Right lung (tissue), 2 donors: ENCODE measurements at regions not wholly inside any gene's neighbourhood (a gene's known extent, or its start where the extent isn't known, plus 50 kb on each side); places are given as distances from the start of the nearest gene placed in this dataset.
"Not testable (repeated sequence)": the region's sequence is repeated elsewhere in the genome, so short reads cannot be mapped to it uniquely, and the experiment has no call there.

ENCODE experiments used
- DNase-seq, 2 donors: peaks; one replicate each; pipeline ENCODE4 v3.0.0-alpha.2; 2013

GRCh38 chr4:133593764-133594163, 444.7 kb downstream of the PCDH10 start:
- DNase-seq: no peak

DNA sequence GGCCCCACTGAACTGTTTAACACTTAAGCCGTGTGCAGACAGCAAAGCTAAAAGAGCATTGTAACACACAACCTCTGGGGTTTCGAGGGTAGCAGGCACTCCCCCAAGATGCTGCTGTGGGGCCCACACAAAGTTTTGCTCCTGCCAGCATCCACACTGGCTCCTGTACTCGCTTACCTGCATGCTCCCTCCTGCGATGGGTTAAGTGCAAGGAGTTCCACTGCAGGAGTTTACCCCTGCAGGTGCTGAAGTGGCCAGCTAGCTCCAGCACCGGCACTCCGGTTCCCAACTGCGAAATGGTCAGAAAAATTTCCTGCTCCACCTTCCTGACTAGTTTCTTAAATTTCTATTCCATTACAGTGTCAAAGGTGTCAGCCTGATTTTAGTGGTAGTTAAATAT, 443.5 kb downstream of the PCDH10 start:
- DNase-seq: no peak

GRCh38 chr4:133592106-133592505, 443.0 kb downstream of the PCDH10 start:
- no peak for DNase-seq

- DNase-seq: no peak
Observed at GRCh38 chr4:133588306-133588705, 439.2 kb downstream of the PCDH10 start.

DNA sequence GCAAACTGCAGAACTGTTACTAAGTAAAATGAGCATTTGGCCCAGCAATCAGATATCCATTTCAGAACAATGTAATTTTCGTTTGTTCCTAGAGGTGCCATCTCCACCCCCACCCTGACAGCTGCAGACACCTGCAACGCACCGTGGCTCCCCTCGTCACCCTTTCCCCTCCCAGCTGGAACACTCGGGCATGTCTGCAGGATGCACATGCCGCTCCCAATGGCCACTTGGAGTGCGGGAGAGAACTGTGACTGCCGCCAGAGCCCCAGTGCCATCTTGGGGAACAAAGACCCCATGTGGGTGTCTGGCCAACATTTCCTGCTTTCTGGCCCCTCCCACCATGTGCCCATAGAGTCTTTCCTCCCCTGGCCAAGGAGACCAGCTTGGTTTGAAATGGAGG, 436.2 kb downstream of the PCDH10 start:
- no peak for DNase-seq

DNA sequence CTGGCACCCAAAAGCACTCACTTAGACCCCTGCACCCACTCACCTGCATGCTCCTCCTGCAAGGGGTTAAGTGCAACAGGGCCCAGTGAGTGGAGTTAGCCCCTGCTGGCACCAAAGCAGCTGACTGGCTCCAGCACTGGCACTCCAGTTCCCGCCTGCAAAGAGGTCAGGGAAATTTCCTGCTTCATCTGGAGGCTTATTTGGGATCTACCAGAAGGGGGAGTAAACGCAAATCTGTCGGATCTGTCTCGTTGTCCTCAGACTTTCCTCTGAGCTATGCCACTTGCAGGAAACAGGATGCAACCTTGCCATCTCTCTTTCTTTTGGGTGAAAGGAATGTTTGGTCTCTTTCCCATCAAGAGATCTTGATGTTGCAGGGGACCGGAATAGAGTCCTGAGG, 435.6 kb downstream of the PCDH10 start:
- DNase-seq: no peak

- peak; percentile 28 to 40 for DNase-seq
Observed at GRCh38 chr4:133581996-133582619, 433.0 kb downstream of the PCDH10 start.

DNA sequence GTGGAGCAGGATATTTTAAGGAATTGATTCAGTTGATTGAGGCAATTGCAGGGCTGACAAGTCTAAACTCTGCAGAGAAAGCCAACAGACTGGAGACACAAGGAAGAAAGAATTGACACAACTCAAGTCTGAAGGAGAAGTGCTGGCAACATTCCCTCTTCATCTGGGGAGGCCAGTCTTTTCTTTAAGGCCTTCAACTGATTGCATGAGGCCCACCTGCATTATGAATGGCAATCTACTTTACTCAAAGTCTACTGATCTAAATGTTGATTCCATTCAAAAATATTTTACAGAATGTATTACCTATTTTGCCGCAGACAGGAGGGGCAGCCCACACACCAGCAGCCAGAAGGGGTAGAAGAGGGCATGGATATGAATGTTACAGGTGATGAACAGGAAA, 425.2 kb downstream of the PCDH10 start:
- DNase-seq: no peak

DNA sequence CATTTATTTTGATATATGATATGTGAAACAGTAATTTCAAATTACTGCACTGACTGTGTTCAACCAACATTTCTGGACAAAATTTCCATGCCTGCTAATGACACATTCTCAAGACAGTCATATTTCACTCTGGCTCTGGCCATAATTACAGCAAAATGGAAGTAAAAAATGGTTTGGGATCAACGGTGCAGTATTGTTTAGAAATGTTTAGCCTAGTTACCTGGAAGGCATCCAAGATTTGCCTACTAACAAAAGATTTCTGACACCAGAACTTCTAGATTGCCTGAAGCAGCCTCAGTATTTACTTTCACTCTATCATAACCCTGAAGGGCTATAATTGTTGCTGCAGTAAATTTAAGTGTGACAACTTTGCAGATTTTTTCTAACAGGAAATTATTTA, 416.3 kb downstream of the PCDH10 start:
- DNase-seq: peak; percentile 33 to 44

DNA sequence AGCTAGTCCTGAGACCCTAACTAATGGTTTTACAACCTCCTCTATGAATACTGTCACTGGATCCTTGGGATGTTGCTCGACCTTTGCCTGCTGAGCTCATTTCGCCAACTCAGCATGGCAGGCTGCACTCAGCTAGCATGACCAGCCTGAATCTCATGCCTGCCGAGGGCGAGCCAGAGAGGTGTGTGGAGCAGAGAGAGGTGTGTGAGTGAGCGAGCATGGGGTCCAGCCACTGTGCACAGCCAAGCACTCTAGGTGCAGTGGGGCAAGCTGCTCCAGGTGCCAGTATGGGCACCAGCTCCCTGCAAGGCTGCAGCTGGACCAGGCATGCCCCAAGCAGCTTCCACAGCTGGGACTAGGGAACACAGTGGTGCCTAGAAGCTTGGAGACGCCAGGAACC, 410.9 kb downstream of the PCDH10 start:
- no peak for DNase-seq

- DNase-seq: no peak
Observed at GRCh38 chr4:133555671-133556070, 406.6 kb downstream of the PCDH10 start.

DNA sequence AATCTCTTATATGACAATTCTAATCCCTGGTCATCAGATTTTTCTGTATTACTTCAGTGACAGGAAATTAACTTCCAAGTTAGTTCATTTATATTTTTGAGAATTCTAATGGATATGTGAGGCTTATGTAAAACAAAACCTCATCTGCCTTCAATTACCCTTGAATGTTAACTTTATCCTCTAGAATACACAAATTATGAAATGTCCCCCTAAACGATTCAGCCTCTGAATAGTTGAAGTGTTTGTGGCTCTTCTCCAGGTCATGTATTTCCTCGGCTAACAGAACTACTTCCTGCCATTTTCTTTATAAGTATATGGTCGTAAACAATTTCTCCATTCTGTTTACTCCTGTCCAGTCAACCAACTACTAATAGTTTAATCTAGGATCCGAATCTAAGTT, 401.3 kb downstream of the PCDH10 start:
- no peak for DNase-seq

DNA sequence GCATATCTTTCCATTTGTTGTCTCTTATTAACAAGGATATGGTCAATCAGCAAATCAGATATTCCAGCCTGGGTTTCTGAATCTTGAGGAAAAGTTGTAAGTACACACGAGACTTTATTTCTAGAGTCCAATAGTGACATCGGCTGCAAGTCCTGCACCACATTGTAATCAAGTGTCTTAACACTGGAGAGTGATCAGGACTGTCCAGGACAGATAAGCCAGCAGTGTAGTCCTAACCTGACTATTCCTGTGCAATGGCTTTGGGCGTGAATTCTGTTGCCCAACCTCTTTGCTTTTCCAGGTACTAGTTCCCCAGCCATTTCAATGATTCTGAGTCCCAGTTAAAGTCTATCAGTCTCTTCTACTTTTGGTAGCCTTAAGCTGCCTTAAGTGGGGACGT, 395.0 kb downstream of the PCDH10 start:
- DNase-seq: no peak

GRCh38 chr4:133537780-133538281, 388.7 kb downstream of the PCDH10 start:
- no peak for DNase-seq

DNA sequence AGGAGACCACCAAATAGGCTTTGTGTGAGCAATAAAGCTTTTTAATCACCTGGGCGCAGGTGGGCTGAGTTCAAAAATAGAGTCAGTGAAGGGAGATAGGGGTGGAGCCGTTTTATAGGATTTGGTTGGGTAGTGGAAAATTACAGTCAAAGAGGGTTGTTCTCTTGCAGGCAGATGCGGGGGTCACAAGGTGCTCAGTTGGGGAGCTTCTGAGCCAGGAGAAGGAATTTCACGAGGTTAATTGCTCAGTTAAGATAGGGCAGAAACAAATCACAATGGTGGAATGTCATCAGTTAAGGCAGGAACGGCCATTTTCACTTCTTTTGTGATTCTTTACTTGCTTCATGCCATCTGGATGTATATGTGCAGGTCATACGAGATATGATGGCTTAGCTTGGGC, 385.1 kb downstream of the PCDH10 start:
- DNase-seq: not testable (repeated sequence)

DNA sequence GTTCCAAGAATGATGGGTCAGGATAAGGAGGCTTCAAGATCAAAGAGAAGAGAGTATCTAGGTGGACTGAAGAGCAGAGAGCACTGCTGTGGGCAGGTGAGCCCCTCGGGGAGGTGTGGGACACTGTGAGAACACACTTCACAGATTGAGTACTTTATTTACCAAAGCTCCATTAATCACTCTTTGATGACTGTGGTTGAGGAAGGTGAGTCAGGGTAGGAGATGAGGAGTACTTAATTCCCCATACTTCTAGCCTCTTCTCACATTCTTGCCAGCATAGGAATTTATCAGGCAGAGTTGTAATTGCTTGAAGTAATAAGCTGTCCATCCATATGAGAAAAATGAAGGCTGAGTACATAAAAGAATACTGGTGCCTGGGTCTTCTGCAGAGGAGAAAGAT, 375.3 kb downstream of the PCDH10 start:
- DNase-seq: no peak

GRCh38 chr4:133513901-133514300, 364.8 kb downstream of the PCDH10 start:
- no peak for DNase-seq

DNA sequence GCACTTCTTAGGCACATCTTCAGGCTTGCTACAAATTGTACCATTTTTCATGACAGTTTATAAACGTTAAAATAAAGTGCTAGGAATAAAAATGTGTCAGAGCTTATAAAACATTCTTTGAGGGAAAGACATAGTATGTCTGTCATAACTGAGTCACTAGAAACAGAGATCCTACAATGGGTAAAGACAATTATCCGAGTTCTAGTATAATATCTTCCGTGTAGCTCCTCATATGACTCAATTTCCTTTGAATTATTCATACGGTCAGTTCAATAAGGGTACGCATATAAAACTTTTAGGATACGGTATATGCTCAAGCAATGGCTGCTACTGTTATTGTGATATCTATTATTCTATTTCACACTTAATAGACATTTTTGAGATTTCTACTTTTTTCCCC, 349.1 kb downstream of the PCDH10 start:
- no peak for DNase-seq

- no peak for DNase-seq
Observed at GRCh38 chr4:133493776-133494175, 344.7 kb downstream of the PCDH10 start.

DNA sequence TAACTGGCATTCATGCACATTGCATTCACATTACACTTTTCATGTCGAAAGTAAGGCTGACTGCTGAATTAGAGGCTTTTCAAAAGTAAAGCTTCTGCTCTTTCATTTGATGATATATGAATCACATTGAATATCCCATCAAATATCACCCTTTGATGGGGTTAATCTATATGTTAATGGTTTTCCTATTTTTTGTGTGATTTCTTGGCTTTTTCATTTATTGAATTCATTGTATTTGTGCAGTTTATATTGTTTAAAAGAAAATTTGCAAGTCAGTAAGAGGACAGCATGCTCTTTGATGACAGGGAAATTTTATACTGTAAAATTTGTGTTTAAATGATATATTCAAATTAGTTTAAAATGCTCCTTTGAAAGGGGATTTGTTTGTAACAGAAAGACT, 344.1 kb downstream of the PCDH10 start:
- no peak for DNase-seq

DNA sequence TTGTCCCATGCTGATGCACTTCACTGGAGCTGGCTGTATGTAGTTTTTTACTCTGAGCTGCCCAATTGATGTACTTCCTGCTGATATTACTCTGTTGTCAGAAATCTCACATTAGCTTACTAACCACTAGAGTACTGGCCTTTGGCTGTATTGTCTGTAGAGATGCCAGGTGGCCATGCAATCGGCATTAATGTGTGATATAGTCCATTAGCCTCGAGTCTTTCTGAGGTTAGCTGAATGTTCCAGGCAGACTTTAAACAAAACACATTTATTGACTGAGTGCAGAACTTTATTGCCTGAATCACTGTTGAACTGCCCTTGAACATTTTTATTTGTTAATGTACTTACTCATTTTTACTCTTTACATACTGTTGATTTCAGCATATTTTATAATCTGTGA, 335.2 kb downstream of the PCDH10 start:
- no peak for DNase-seq

DNA sequence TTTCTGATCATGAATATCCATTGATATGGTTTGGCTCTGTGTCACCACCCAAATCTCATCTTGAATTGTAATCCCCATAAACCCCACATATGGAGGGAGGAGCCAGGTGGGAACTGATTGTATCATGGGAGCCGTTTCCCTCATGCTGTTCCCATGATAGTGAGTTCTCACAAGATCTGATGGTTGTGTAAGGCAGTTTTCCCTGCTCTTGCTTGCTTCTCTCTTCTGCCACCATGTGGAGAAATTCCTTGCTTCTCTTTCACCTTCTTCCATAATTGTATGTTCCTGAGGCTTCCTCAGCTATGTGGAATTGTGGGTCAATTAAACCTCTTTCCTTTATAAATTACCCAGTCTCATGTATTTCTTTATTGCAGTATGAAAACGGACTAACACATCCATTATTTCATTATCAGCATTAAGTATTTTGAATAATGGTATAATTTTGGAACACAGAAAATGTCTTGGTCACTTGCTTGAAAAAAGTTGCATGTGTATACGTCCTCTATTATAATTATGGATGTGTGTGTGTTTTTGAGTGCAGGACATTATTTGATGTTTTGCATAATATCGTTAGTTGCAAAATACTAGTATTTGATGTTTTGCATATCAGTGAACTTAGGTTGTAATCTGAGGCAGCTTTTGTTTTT, 334.6 kb downstream of the PCDH10 start:
- DNase-seq: peak in 1 of 2 donors; percentile 2

DNA sequence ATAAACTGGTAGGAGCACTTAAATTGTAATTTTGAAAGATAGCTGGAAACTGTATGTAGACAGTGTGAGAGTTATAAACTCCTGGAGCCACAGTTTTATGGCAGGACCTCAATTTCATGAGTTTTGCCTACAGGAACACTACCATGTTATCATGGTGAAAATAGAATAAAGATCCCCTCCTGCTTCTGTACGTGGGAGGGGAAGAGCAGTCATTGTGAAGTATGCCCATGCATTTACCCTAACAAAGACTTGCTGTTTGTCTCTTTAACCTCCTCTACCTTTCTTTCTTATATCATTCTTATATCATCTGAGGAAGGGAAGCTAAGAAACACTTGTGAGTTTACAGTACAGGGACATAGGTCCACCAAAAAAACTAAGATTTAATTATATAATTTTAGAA, 327.0 kb downstream of the PCDH10 start:
- no peak for DNase-seq

- no peak for DNase-seq
Observed at GRCh38 chr4:133474501-133474900, 325.4 kb downstream of the PCDH10 start.
